ENCODE measurements at regions not wholly inside any gene's neighbourhood (a gene's known extent, or its start where the extent isn't known, plus 50 kb on each side); places are given as distances from the start of the nearest gene placed in this dataset.

DNA sequence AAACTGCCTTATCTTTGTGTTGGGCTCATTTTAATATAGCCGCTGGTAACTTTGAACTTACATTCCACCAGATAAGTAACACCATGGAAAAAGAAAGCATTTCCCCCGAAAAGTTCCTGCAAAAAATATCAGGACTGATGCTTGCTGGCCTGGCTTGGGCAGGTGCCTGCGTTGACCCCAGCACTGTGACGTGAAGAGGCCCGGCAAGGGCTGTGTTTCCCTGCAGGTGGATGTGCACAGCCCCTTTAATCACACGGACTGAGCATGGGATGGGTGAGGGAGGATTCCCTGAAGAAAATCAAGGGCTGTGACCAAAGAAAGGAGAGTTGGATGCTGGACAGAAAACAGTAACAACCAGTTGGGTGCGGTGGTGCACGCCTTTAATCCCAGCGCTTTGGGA is 138.2 kb downstream of the NSG2 start:
- WGBS (ENCODE audit: insufficient coverage) = 91% methylated on average over 7 of the region's 9 CpGs
- Histone ChIP-seq H3K9me3 (ENCODE audit: control extremely low read depth in 1 of 5, control insufficient read depth in 4 of 5, insufficient read depth in 2 of 5, low read depth in 1 of 5, low read length in 4 of 5) (no peaks in the 10 kb centered on the region), H3K27ac (ENCODE audit: insufficient read depth in 1 of 2, low read depth in 1 of 2, low read length in 2 of 2, poor library complexity in 1 of 2, severe bottlenecking in 2 of 2) (no peak overlapping the region), H3K4me3 (ENCODE audit: control insufficient read depth in 1 of 7, extremely low read depth in 1 of 7, insufficient read depth in 4 of 7, low read depth in 2 of 7, low read length in 6 of 7) (no peak overlapping the region), H3K27me3 (replicated peaks in 2 of 5; ENCODE audit: control insufficient read depth in 4 of 5, insufficient read depth in 5 of 5, low read length in 4 of 5) (no peaks in the 10 kb centered on the region), H3K4me1 (ENCODE audit: control extremely low read depth in 1 of 4, control insufficient read depth in 4 of 4, insufficient read depth in 4 of 4, low read length in 3 of 4) (no peaks in the 10 kb centered on the region), H3K36me3 (ENCODE audit: control insufficient read depth in 4 of 4, insufficient read depth in 4 of 4, low read length in 3 of 4) (no peaks in the 10 kb centered on the region)
- ChIA-PET POLR2A (no interaction called here), CTCF (no interaction called here)
- DNase-seq = no peak

DNA sequence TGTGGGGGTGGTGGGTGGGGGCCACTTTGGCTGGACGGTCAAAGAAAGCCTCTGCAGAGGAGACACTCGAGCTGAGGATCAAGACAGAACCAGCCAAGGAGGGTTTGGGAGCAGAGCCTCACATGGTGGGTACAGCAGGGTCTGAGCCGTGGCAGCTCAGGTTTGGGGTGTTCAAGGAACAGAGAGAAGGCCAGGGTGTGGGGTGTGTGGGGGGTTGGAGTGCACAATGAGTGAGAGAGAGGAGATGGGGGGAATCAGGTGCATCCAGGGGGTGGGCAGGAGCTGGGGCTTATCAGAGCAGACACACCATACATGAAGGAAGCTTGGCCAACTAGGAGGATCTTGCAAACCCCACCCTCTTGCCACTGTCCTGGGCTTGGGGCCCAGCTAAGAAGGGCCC is 140.0 kb downstream of the NSG2 start:
- Histone ChIP-seq H3K4me3 (ENCODE audit: control insufficient read depth in 1 of 7, extremely low read depth in 1 of 7, insufficient read depth in 4 of 7, low read depth in 2 of 7, low read length in 6 of 7) (no peak overlapping the region), H3K27ac (ENCODE audit: insufficient read depth in 1 of 2, low read depth in 1 of 2, low read length in 2 of 2, poor library complexity in 1 of 2, severe bottlenecking in 2 of 2) (no peak overlapping the region), H3K4me1 (ENCODE audit: control extremely low read depth in 1 of 4, control insufficient read depth in 4 of 4, insufficient read depth in 4 of 4, low read length in 3 of 4) (peaks cover 0 to 3% (median 0%) of the 10 kb centered on the region in 4 experiments), H3K27me3 (replicated peaks in 2 of 5; ENCODE audit: control insufficient read depth in 4 of 5, insufficient read depth in 5 of 5, low read length in 4 of 5) (peaks cover 0 to 3% (median 0%) of the 10 kb centered on the region in 5 experiments), H3K36me3 (ENCODE audit: control insufficient read depth in 4 of 4, insufficient read depth in 4 of 4, low read length in 3 of 4) (no peaks in the 10 kb centered on the region), H3K9me3 (ENCODE audit: control extremely low read depth in 1 of 5, control insufficient read depth in 4 of 5, insufficient read depth in 2 of 5, low read depth in 1 of 5, low read length in 4 of 5) (no peaks in the 10 kb centered on the region)
- WGBS (ENCODE audit: insufficient coverage) = 96% methylated on average over 3 of the region's 3 CpGs
- DNase-seq = no peak
- POLR2A ChIA-PET = no interaction called here
- CTCF ChIA-PET = no interaction called here

DNA sequence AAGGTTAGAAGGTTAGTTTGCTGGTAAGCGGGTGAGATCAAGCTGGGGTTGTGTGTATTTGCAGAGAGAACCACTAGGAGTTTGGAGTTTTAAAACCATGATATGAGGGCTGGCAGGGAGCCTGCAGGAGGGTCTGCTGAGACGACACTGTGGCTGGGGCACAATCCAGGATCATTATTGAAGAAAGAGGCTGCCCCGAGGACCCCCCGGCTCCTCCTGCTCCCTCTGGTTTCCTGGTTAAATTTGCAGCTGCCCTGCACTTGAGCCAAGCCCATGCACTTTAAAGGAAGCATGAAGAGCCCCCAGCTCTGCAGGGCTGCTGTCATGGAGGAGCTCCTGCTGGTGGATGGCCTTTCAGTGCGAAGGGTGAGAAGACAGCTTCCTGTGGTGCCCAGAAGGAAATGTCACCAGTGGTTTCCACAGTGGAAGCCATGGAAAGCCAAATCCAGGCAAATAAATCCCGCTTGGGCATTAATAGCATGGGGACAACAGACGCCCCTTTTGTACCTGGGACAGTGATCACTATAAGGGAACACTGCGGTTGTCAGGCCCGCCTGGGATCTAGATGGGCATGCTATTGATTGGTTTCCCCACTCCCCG is 140.7 kb downstream of the NSG2 start:
- H3K27me3 ChIP-seq (replicated peaks in 2 of 5; ENCODE audit: control insufficient read depth in 4 of 5, insufficient read depth in 5 of 5, low read length in 4 of 5) = peaks cover 0 to 3% (median 0%) of the 10 kb centered on the region in 5 experiments
- POLR2A ChIA-PET = no interaction called here
- no peak for DNase-seq
- no peak overlapping the region for H3K27ac ChIP-seq (ENCODE audit: insufficient read depth in 1 of 2, low read depth in 1 of 2, low read length in 2 of 2, poor library complexity in 1 of 2, severe bottlenecking in 2 of 2)
- CTCF ChIA-PET = no interaction called here
- WGBS (ENCODE audit: insufficient coverage) = 92% methylated on average over 8 of the region's 10 CpGs
- no peaks in the 10 kb centered on the region for H3K36me3 ChIP-seq (ENCODE audit: control insufficient read depth in 4 of 4, insufficient read depth in 4 of 4, low read length in 3 of 4)
- peaks cover 0 to 3% (median 0%) of the 10 kb centered on the region in 4 experiments for H3K4me1 ChIP-seq (ENCODE audit: control extremely low read depth in 1 of 4, control insufficient read depth in 4 of 4, insufficient read depth in 4 of 4, low read length in 3 of 4)
- no peak overlapping the region for H3K4me3 ChIP-seq (ENCODE audit: control insufficient read depth in 1 of 7, extremely low read depth in 1 of 7, insufficient read depth in 4 of 7, low read depth in 2 of 7, low read length in 6 of 7)
- no peaks in the 10 kb centered on the region for H3K9me3 ChIP-seq (ENCODE audit: control extremely low read depth in 1 of 5, control insufficient read depth in 4 of 5, insufficient read depth in 2 of 5, low read depth in 1 of 5, low read length in 4 of 5)

DNA sequence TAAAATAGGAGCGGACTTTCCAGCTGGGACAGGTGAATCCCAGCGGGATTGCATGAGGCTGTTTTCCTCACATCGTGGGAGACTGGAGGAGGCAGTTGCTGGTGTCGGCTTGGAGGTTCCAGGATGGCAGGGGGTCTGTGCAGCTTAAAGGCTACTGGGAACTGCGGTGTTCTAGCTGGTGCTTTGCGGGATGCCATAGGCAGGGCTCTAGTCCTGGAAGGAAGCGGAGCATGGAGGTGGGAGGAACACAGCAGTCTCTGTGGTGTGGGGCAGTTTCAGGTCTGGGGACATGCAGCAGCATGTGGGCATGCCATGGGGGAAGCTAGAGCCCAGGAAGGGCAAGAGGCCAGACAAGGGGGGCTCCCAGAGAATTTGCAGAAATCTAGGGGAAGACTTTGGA is 141.5 kb downstream of the NSG2 start:
- peaks cover 0 to 3% (median 0%) of the 10 kb centered on the region in 5 experiments for H3K27me3 ChIP-seq (replicated peaks in 2 of 5; ENCODE audit: control insufficient read depth in 4 of 5, insufficient read depth in 5 of 5, low read length in 4 of 5)
- H3K4me1 ChIP-seq (ENCODE audit: control extremely low read depth in 1 of 4, control insufficient read depth in 4 of 4, insufficient read depth in 4 of 4, low read length in 3 of 4) = peaks cover 0 to 3% (median 0%) of the 10 kb centered on the region in 4 experiments
- no peak overlapping the region for H3K27ac ChIP-seq (ENCODE audit: insufficient read depth in 1 of 2, low read depth in 1 of 2, low read length in 2 of 2, poor library complexity in 1 of 2, severe bottlenecking in 2 of 2)
- no peaks in the 10 kb centered on the region for H3K9me3 ChIP-seq (ENCODE audit: control extremely low read depth in 1 of 5, control insufficient read depth in 4 of 5, insufficient read depth in 2 of 5, low read depth in 1 of 5, low read length in 4 of 5)
- H3K36me3 ChIP-seq (ENCODE audit: control insufficient read depth in 4 of 4, insufficient read depth in 4 of 4, low read length in 3 of 4) = no peaks in the 10 kb centered on the region
- ChIA-PET CTCF (no interaction called here), POLR2A (no interaction called here)
- no peak overlapping the region for H3K4me3 ChIP-seq (ENCODE audit: control insufficient read depth in 1 of 7, extremely low read depth in 1 of 7, insufficient read depth in 4 of 7, low read depth in 2 of 7, low read length in 6 of 7)
- no peak for DNase-seq
- 86% methylated on average over 7 of the region's 7 CpGs for WGBS (ENCODE audit: insufficient coverage)

DNA sequence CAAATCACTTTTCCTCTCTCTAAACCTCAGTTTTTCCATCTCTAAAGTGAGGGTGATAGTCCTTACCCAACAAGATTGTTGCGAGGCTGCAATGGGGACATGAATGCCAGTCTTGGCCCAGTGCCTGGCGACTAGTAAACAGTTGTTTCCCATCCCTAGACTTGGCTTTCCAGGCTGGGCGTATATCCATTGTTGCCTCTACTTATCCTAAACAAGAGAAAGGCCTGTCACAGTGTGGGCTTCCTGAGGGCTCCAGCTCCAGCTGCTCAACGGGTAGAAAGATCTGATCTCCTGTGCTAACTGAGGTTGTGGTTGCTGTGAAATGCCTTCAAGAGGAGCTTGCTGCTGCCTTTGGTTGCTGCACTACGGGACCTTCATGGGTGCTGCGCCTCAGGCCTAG is 142.0 kb downstream of the NSG2 start:
- H3K4me3 ChIP-seq (ENCODE audit: control insufficient read depth in 1 of 7, extremely low read depth in 1 of 7, insufficient read depth in 4 of 7, low read depth in 2 of 7, low read length in 6 of 7) = no peak overlapping the region
- H3K9me3 ChIP-seq (ENCODE audit: control extremely low read depth in 1 of 5, control insufficient read depth in 4 of 5, insufficient read depth in 2 of 5, low read depth in 1 of 5, low read length in 4 of 5) = no peaks in the 10 kb centered on the region
- ChIA-PET CTCF (no interaction called here), POLR2A (no interaction called here)
- peaks cover 0 to 3% (median 0%) of the 10 kb centered on the region in 4 experiments for H3K4me1 ChIP-seq (ENCODE audit: control extremely low read depth in 1 of 4, control insufficient read depth in 4 of 4, insufficient read depth in 4 of 4, low read length in 3 of 4)
- WGBS (ENCODE audit: insufficient coverage) = 87% methylated on average over 6 of the region's 6 CpGs
- DNase-seq = no peak
- no peaks in the 10 kb centered on the region for H3K36me3 ChIP-seq (ENCODE audit: control insufficient read depth in 4 of 4, insufficient read depth in 4 of 4, low read length in 3 of 4)
- H3K27ac ChIP-seq (ENCODE audit: insufficient read depth in 1 of 2, low read depth in 1 of 2, low read length in 2 of 2, poor library complexity in 1 of 2, severe bottlenecking in 2 of 2) = no peak overlapping the region
- peaks cover 0 to 3% (median 0%) of the 10 kb centered on the region in 5 experiments for H3K27me3 ChIP-seq (replicated peaks in 2 of 5; ENCODE audit: control insufficient read depth in 4 of 5, insufficient read depth in 5 of 5, low read length in 4 of 5)

DNA sequence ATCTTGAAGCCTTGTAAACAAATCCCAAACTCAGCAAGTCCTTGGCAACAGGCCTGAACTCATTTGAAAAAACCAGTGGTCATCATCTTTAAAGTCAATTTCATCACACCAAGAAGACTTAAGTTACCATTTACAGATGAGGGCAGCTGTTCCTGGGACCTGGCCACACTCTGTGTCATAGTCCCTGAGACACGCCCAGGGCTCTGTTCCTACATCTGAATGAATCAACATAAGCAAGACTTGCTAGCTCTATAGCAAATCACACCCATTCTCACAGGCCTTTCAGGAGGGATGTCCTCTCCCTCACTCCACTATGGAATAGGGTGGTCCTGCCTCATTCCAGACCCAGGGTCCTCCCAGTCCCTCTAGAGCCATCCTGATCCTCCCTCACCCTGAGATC is 142.8 kb downstream of the NSG2 start:
- CTCF ChIA-PET = no interaction called here
- POLR2A ChIA-PET = no interaction called here

DNA sequence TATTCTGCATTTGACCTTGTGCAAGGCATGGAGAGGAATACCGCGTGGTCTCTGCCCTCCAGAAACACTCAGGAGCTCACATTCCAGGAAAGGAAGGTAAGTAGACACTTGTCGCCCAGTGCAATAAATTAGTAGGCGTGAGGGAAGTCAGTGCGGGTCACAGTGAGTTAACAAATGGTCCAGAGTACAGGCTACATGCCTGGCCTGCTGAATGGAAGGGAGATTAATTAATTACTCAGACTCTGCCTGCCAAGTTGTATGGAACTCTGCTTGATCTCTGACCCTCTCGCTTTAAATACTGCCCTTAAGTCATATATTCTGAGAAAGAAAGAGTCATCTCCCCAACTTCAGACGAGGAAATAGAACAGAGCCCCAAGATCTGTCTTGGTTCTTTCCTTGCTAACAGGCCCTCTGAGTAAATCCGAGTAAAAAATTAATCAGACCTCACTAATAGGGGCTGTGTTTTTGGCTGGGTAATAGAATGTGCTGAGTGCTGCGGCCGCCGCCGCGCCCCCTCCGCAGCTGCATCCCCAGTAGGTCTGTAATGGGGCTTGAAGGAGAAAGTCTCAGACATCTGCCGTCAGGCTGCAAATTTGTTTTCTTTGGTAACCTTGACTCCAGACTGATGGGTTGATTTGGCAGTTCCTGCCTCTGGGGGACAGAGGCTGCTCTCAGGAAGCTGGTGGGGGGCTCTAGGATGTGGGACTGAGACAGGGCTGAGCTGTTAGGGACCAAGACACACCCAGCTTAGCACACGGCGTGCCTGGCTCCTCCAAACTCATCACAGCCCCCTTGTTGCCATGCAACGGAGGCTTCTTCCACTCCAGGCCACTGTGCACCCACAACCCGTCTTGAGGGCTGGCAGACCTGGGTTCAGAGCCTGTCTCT is 144.4 kb downstream of the NSG2 start:
- POLR2A ChIA-PET = no interaction called here
- WGBS (ENCODE audit: insufficient coverage) = 66% methylated on average over 15 of the region's 19 CpGs
- H3K27me3 ChIP-seq (replicated peaks in 2 of 5; ENCODE audit: control insufficient read depth in 4 of 5, insufficient read depth in 5 of 5, low read length in 4 of 5) = peaks cover 0 to 3% (median 0%) of the 10 kb centered on the region in 5 experiments
- no peak overlapping the region for H3K4me3 ChIP-seq (ENCODE audit: control insufficient read depth in 1 of 7, extremely low read depth in 1 of 7, insufficient read depth in 4 of 7, low read depth in 2 of 7, low read length in 6 of 7)
- no peaks in the 10 kb centered on the region for H3K9me3 ChIP-seq (ENCODE audit: control extremely low read depth in 1 of 5, control insufficient read depth in 4 of 5, insufficient read depth in 2 of 5, low read depth in 1 of 5, low read length in 4 of 5)
- peaks cover 0 to 3% (median 0%) of the 10 kb centered on the region in 4 experiments for H3K4me1 ChIP-seq (ENCODE audit: control extremely low read depth in 1 of 4, control insufficient read depth in 4 of 4, insufficient read depth in 4 of 4, low read length in 3 of 4)
- peak in 2 of 3 donors; percentile 26 to 88 for DNase-seq
- H3K27ac ChIP-seq (ENCODE audit: insufficient read depth in 1 of 2, low read depth in 1 of 2, low read length in 2 of 2, poor library complexity in 1 of 2, severe bottlenecking in 2 of 2) = no peak overlapping the region
- CTCF ChIA-PET = no interaction called here
- H3K36me3 ChIP-seq (ENCODE audit: control insufficient read depth in 4 of 4, insufficient read depth in 4 of 4, low read length in 3 of 4) = no peaks in the 10 kb centered on the region

More for the DNA sequence above, 142.8 kb downstream of the NSG2 start:
- Histone ChIP-seq H3K36me3 (ENCODE audit: control insufficient read depth in 4 of 4, insufficient read depth in 4 of 4, low read length in 3 of 4) (no peaks in the 10 kb centered on the region), H3K9me3 (ENCODE audit: control extremely low read depth in 1 of 5, control insufficient read depth in 4 of 5, insufficient read depth in 2 of 5, low read depth in 1 of 5, low read length in 4 of 5) (no peaks in the 10 kb centered on the region), H3K4me3 (ENCODE audit: control insufficient read depth in 1 of 7, extremely low read depth in 1 of 7, insufficient read depth in 4 of 7, low read depth in 2 of 7, low read length in 6 of 7) (no peak overlapping the region), H3K27ac (ENCODE audit: insufficient read depth in 1 of 2, low read depth in 1 of 2, low read length in 2 of 2, poor library complexity in 1 of 2, severe bottlenecking in 2 of 2) (no peak overlapping the region), H3K4me1 (ENCODE audit: control extremely low read depth in 1 of 4, control insufficient read depth in 4 of 4, insufficient read depth in 4 of 4, low read length in 3 of 4) (peaks cover 0 to 3% (median 0%) of the 10 kb centered on the region in 4 experiments), H3K27me3 (replicated peaks in 2 of 5; ENCODE audit: control insufficient read depth in 4 of 5, insufficient read depth in 5 of 5, low read length in 4 of 5) (peaks cover 0 to 3% (median 0%) of the 10 kb centered on the region in 5 experiments)
- DNase-seq = no peak
- WGBS (ENCODE audit: insufficient coverage) = 90% methylated on average over 1 of the region's 1 CpG

All from common myeloid progenitor, CD34-positive (primary cell).